ENCODE measurements at regions not wholly inside any gene's neighbourhood (a gene's known extent, or its start where the extent isn't known, plus 50 kb on each side); places are given as distances from the start of the nearest gene placed in this dataset.

GRCh38 chr5:125835293-125836172 lies 587.7 kb upstream of the GRAMD2B start:
- Mint-ChIP-seq H3K27ac (ENCODE audit: unreplicated experiment) (no peak overlapping the region), H3K27me3 (ENCODE audit: unreplicated experiment) (no peaks in the 10 kb centered on the region), H3K4me1 (ENCODE audit: low read depth, unreplicated experiment) (peaks cover 9% of the 10 kb centered on the region), H3K4me3 (ENCODE audit: low read depth, unreplicated experiment) (no peak overlapping the region), H3K9me3 (ENCODE audit: low read depth, unreplicated experiment) (no peaks in the 10 kb centered on the region), H3K36me3 (ENCODE audit: insufficient read depth, unreplicated experiment) (no peaks in the 10 kb centered on the region)
- no TSS peak for BruUV-seq (replicated peaks)
- intact Hi-C loops (cut with micrococcal nuclease; ENCODE audit: unreplicated experiment) = loop anchor here (1.0 to 10.0 kb wide), 3 partner anchors 423 to 1181 kb away; partner anchors contain the start of gene ZNF608
- TF ChIP-seq CTCF (IDR thresholded peaks at IDR 0.05; ENCODE audit: unreplicated experiment) = peak; percentile 73
- DNase-seq = peak; percentile 62
- CTCF ChIA-PET = interaction anchor here (0.6 to 1.9 kb wide), 12 partner anchors 14 to 1805 kb away, joined by 3 to 11 read pairs (median 3); no protein-coding TSS in a partner anchor

GRCh38 chr5:125836256-125836655 lies 587.0 kb upstream of the GRAMD2B start:
- H3K9me3 Mint-ChIP-seq (ENCODE audit: low read depth, unreplicated experiment) = no peaks in the 10 kb centered on the region
- H3K4me1 Mint-ChIP-seq (ENCODE audit: low read depth, unreplicated experiment) = peaks cover 9% of the 10 kb centered on the region
- no TSS peak for BruUV-seq (replicated peaks)
- intact Hi-C loops (cut with micrococcal nuclease; ENCODE audit: unreplicated experiment) = loop anchor here (10.0 kb wide), 2 partner anchors 1091 to 1181 kb away; partner anchors contain the start of gene ZNF608
- CTCF ChIA-PET = interaction anchor here (0.6 to 1.9 kb wide), 9 partner anchors 16 to 1253 kb away, joined by 3 to 11 read pairs (median 3); no protein-coding TSS in a partner anchor
- no peaks in the 10 kb centered on the region for H3K36me3 Mint-ChIP-seq (ENCODE audit: insufficient read depth, unreplicated experiment)
- DNase-seq = no peak
- no peaks in the 10 kb centered on the region for H3K27me3 Mint-ChIP-seq (ENCODE audit: unreplicated experiment)
- H3K27ac Mint-ChIP-seq (ENCODE audit: unreplicated experiment) = no peak overlapping the region
- no peak for TF ChIP-seq CTCF (IDR thresholded peaks at IDR 0.05; ENCODE audit: unreplicated experiment)
- no peak overlapping the region for H3K4me3 Mint-ChIP-seq (ENCODE audit: low read depth, unreplicated experiment)

- BruUV-seq (replicated peaks) = no TSS peak
- Mint-ChIP-seq H3K9me3 (ENCODE audit: low read depth, unreplicated experiment) (peaks cover 6% of the 10 kb centered on the region), H3K27me3 (ENCODE audit: unreplicated experiment) (no peaks in the 10 kb centered on the region), H3K36me3 (ENCODE audit: insufficient read depth, unreplicated experiment) (no peaks in the 10 kb centered on the region), H3K4me3 (ENCODE audit: low read depth, unreplicated experiment) (no peak overlapping the region), H3K4me1 (ENCODE audit: low read depth, unreplicated experiment) (peaks cover 9% of the 10 kb centered on the region), H3K27ac (ENCODE audit: unreplicated experiment) (no peak overlapping the region)
- CTCF ChIA-PET = no interaction called here
- no peak for TF ChIP-seq CTCF (IDR thresholded peaks at IDR 0.05; ENCODE audit: unreplicated experiment)
- intact Hi-C loops (cut with micrococcal nuclease; ENCODE audit: unreplicated experiment) = loop anchor here (10.0 kb wide), 2 partner anchors 1093 to 1183 kb away; partner anchors contain the start of gene ZNF608
- no peak for DNase-seq
These were observed 585.3 kb upstream of the GRAMD2B start for GRCh38 chr5:125837866-125838265.

GRCh38 chr5:125847561-125847960 lies 575.6 kb upstream of the GRAMD2B start:
- TF ChIP-seq CTCF (IDR thresholded peaks at IDR 0.05; ENCODE audit: unreplicated experiment) = no peak
- H3K9me3 Mint-ChIP-seq (ENCODE audit: low read depth, unreplicated experiment) = peaks cover 4% of the 10 kb centered on the region
- no peaks in the 10 kb centered on the region for H3K36me3 Mint-ChIP-seq (ENCODE audit: insufficient read depth, unreplicated experiment)
- CTCF ChIA-PET = no interaction called here
- H3K27me3 Mint-ChIP-seq (ENCODE audit: unreplicated experiment) = no peaks in the 10 kb centered on the region
- intact Hi-C loops (cut with micrococcal nuclease; ENCODE audit: unreplicated experiment) = no loop called here
- BruUV-seq (replicated peaks) = no TSS peak
- DNase-seq = no peak
- no peak overlapping the region for H3K4me3 Mint-ChIP-seq (ENCODE audit: low read depth, unreplicated experiment)
- H3K27ac Mint-ChIP-seq (ENCODE audit: unreplicated experiment) = no peak overlapping the region
- H3K4me1 Mint-ChIP-seq (ENCODE audit: low read depth, unreplicated experiment) = no peaks in the 10 kb centered on the region
